ENCODE measurements at regions not wholly inside any gene's neighbourhood (a gene's known extent, or its start where the extent isn't known, plus 50 kb on each side); places are given as distances from the start of the nearest gene placed in this dataset.
A peak's percentile ranks its signal among the peaks of the same experiment; 100 is the strongest.
"Not testable (repeated sequence)": the region's sequence is repeated elsewhere in the genome, so short reads cannot be mapped to it uniquely, and the experiment has no call there.

DNA sequence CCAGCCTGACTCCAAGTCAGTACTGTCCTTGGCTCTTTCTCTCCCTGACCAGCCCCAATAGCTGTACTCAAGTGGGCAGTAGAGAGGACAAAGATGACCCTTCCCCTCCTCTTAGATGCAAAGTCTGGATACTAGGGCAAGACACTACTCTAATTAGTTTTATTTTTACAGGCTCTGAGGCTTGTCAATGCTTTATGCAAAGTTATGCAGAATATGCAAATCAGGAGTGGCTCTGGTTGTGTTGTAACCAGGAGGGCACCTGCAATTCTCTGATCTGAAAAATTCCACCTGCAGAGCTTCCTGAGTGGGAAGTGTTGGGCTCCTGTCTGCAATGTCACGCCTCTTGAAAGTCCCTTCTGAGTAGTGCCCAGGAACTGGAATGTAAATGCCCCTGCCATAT is 201.5 kb downstream of the RGS3 start:
- no peak for DNase-seq

GRCh38 chr9:113665756-113666155 is 202.2 kb downstream of the RGS3 start:
- DNase-seq, result no peak

DNA sequence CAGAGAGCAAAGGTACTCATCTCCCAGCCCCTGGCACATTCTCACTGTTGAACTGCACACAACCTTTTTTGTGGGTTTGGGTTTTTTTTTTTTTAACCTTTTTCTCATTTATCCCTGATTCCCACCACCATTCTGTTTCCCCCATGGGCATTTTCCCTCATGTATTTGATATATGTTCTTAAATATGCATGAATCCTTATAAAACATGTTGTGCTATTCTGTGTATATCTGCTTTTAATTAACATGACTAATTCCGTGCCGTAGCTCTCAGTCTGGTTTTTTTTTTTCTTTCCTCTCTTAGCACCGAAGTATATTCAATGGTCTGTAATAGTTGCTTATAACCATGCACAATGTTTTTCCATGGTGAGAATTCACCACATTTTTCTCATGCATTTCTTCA is 204.5 kb downstream of the RGS3 start:
- DNase-seq, result no peak

DNA sequence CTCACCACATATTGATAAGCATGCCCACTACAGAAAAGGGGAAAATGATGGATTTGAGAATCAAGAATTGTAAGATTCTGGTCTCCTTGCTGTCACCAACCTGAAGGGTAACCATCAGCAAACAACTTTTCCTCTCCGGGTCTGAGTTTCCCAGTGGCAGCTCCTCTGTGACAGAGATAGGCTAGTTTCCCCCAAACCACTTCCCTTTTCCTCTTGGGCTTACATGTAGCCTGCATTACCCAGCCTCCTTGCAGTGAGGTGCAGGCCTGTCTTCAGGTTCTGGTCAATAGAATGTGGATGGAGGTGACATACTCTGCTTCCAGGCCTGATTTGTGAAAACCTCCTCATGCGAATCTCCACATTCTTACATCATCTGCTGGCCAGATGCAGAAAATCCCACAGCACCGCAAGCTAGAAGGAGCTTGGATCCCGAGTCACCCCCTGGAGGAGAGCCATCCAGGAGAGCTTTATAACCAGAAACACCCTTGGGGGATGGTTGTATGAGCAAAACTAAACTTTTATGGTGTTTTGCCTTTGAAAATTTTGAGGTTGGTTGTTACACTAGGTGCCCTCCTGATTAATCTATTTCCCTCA is 206.1 kb downstream of the RGS3 start:
- no peak for DNase-seq

DNA sequence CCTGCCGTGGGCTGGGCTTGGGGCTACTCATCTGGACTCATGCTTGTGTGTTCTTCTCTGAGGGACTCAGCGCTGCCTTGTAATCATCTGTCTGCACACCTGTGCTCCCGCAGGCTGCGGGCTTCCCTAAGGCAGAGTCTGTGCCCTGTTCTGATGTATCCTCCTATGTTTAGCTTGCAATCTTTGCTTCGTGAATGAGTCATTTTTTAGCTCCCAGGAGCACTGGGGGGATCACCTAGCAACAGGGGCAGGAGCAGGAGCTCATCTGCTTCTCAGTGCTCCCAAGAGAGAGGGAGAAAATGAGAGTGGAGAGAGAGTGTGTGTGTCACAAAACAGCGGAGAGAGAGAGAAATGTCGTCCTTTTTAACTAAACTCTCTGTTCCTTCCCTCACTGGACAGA is 202.4 kb upstream of the ZNF618 start:
- no peak for DNase-seq

DNA sequence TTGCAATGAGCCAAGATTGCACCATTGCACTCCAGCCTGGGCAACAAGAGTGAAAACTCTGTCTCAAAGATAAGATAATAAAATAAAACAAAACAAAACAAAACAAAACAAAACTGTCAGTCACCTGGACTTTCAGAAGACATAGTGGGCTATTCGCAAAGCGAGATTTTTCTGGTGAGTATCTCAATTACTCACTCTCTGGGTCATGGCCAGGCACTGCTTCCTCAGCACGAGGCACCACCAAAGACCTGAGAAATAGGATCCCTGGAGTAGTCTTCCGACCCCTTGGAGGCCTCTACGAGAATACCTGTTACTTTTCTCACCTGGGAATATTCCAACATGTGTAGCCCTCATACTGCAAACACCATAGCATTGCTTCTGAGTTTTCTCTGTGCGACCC is 201.7 kb upstream of the ZNF618 start:
- DNase-seq, result no peak

DNA sequence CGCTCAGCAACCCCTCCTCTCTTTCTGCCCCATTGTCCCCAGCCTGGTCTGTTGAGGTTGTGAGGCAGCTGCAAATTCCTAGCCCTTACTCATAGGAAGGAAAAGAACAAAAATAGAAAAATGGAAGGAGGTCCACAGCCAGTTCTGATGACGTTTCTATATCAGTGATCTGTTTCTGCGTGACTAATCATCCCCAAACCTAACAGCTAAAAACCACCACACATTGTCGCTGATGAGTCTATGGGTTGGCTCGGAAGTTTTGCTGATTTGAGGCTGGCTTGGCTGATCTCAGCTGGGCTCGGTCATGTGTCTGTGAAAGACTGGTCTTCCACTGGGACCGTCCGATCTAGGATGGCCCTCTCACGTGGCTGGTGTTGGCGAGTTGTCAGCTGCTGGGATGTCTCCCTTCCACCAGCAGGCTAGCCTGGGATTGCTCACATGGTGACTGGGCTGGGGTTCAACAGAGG is 200.6 kb upstream of the ZNF618 start:
- peak; percentile 13 for DNase-seq

- no peak for DNase-seq
Measured at GRCh38 chr9:113677057-113677456, 199.1 kb upstream of the ZNF618 start.

GRCh38 chr9:113677569-113677968 is 198.5 kb upstream of the ZNF618 start:
- DNase-seq, result no peak

DNA sequence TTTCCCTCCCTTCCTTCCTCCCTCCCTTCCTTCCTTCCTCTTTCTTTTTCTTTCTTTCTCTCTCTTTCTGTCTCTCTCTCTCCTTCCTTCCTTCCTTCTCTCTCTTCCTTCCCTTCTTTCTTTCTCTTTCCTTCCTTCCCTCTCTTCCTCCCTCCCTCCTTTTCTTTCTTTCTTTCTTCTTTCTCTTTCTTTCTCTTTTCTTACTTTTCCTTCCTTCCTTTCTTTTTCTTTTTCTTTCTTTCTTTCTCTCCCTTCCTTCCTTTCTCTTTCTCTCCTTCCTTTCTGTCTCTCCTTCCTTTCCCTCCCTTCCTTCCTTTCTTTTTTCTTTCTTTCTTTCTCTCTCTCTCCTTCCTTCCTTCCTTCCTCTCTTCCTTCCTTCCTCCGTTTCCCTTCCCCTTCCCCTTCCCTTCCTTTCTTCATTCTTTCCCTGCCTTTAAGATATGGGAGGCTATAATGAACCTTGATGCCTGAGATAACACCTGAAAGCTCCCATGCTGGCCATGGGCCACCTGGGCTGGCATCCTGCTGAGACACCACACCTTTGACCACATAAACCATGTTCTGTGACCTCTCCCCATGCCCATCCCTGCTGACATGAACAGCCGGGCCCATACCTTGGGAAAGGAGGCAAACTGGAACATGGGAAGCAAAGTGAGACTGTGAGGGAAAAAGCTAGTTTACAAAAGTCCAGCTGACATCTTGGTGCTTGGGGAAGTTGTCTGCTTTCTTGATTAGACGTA is 197.8 kb upstream of the ZNF618 start:
- DNase-seq, result no peak

GRCh38 chr9:113678859-113679256 is 197.3 kb upstream of the ZNF618 start:
- no peak for DNase-seq

GRCh38 chr9:113682297-113682771 is 193.8 kb upstream of the ZNF618 start:
- peak; percentile 51 for DNase-seq

- DNase-seq, result not testable (repeated sequence)
Measured at GRCh38 chr9:113685636-113686035, 190.5 kb upstream of the ZNF618 start.

GRCh38 chr9:113687107-113687679 is 188.9 kb upstream of the ZNF618 start:
- DNase-seq, result no peak

- no peak for DNase-seq
Measured at GRCh38 chr9:113687680-113688371, 188.3 kb upstream of the ZNF618 start.

DNA sequence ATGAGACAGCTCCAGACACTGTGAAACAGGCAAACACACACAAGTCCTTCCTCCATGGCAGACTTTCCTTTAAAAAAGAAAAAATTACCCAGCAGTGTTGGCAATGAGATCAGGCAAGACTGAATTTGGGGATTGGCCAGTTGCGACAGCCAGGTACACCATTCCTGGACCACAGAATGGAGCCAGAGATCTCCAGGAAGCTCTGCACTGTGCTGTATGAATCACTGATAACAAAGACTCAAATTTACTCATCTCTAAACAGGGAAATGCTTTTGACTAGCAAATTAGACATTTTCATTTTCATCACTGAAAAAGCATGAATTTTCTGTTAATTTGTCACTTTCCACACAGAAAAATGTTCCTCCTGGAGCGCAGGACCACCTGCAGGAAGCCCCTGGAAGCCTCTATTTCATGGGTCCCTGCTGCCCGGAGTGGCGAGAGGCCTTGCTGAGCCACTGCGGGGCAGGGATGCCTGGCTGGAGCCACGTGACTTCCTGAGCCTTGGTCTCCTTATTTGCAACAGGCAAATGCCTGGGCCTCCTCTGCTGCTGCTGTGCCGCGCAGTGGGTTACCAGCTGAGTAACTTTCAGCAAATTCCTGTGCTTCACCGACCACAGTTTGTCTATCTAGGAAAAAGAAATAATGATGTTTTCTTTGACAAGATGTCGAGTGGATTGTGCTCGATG is 185.9 kb upstream of the ZNF618 start:
- no peak for DNase-seq

DNA sequence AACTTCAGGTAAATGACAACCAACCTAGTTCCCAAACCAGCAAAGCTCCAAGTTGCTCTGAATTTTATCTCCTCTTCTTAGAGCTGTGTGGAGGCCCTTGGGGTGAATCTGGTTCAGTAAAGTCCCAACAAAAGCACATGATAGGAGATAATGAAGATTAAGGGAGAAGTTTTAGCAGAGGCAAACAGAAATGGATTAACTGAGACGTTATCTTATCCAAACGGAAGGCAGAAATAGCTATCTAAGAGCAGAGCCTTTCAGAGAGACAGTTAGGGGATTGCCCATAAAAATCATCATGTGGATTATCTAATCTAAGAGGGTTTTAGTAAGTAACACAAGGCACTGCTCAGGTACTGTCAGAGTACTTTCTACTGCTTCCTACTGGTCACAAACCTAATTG is 183.9 kb upstream of the ZNF618 start:
- no peak for DNase-seq

GRCh38 chr9:113694912-113695311 is 181.2 kb upstream of the ZNF618 start:
- DNase-seq, result no peak

- no peak for DNase-seq
Measured at GRCh38 chr9:113695440-113695851, 180.7 kb upstream of the ZNF618 start.

DNA sequence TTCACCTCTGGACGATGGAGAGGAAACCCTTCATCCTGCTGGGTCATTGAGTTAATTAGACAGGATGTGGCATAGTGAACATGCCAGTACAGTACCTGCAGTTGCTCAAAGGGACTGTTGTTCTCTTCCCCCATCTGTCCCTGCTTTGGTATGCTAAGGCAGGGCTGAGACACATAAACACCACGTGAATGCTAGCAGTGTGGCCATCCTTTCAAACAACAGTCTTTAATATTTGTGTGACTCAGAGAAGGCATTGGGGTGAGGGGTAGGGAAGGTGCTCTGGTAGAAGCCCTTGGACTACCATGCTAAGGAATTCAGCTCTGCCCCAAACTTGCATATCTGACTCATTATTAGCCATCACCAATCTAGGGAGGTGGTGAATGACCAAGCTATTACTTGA is 180.2 kb upstream of the ZNF618 start:
- no peak for DNase-seq

GRCh38 chr9:113701774-113702755 is 174.0 kb upstream of the ZNF618 start:
- DNase-seq, result no peak

Measured in activated CD4-positive, alpha-beta T cell treated with anti-CD3 and anti-CD28 coated beads, Interleukin-2, Interleukin-6, amounts not matched to agents 100 ng/mL and 50 ng/mL, durations not matched to agents 16 hours and 8 hours (primary cell).